ENCODE measurements at regions not wholly inside any gene's neighbourhood (a gene's known extent, or its start where the extent isn't known, plus 50 kb on each side); places are given as distances from the start of the nearest gene placed in this dataset.

DNA sequence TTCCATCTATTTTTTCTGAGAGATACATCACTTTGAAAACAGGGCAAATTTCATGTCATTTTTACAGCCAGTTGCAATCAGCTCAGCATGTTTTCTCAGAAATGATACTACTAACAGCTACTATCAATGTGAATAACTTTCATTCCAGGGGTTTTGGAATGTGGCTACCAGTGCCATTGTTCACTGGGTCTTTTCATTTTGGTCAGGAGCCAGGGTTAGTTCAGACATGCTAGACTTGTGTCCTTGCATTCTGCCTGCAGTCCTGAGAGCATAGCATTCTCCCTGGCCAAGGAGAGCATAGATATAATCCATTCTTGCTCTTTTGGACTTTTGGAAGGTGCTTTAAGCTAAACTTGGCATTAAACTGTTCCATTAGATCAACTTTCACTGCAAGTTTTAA lies 160.9 kb upstream of the NEBL start:
- TF ChIP-seq, protein P1, sequence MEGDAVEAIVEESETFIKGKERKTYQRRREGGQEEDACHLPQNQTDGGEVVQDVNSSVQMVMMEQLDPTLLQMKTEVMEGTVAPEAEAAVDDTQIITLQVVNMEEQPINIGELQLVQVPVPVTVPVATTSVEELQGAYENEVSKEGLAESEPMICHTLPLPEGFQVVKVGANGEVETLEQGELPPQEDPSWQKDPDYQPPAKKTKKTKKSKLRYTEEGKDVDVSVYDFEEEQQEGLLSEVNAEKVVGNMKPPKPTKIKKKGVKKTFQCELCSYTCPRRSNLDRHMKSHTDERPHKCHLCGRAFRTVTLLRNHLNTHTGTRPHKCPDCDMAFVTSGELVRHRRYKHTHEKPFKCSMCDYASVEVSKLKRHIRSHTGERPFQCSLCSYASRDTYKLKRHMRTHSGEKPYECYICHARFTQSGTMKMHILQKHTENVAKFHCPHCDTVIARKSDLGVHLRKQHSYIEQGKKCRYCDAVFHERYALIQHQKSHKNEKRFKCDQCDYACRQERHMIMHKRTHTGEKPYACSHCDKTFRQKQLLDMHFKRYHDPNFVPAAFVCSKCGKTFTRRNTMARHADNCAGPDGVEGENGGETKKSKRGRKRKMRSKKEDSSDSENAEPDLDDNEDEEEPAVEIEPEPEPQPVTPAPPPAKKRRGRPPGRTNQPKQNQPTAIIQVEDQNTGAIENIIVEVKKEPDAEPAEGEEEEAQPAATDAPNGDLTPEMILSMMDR (IDR thresholded peaks at IDR 0.05), result no peak
- no peak for TF ChIP-seq POLR2AphosphoS5 (IDR thresholded peaks at IDR 0.05)
- TF ChIP-seq POLR2A (IDR thresholded peaks at IDR 0.05), result no peak
